Chondrocyte (in vitro differentiated cells): ENCODE measurements at regions not wholly inside any gene's neighbourhood (a gene's known extent, or its start where the extent isn't known, plus 50 kb on each side); places are given as distances from the start of the nearest gene placed in this dataset.

ENCODE experiments used
- DNase-seq: peaks from one replicate; pipeline ENCODE4 v3.0.0; 2021; ENCODE audit warnings: mixed read lengths, low spot score
- H3K27ac Mint-ChIP-seq: one replicate; pipeline ENCODE4 v1.8.0; 2021; ENCODE audit warnings: mild to moderate bottlenecking, moderate library complexity, mixed read lengths; ENCODE audit not compliant: unreplicated experiment
- H3K27me3 Mint-ChIP-seq: 2 replicates; pipeline ENCODE4 v1.8.0; 2021; ENCODE audit warnings: low read depth, mixed read lengths
- H3K36me3 Mint-ChIP-seq: 2 replicates; pipeline ENCODE4 v1.8.0; 2021; ENCODE audit warnings: low read depth, mixed read lengths
- H3K4me1 Mint-ChIP-seq: 2 replicates; pipeline ENCODE4 v1.8.0; 2021; ENCODE audit warnings: low read depth, mild to moderate bottlenecking, mixed read lengths
- H3K4me3 Mint-ChIP-seq: one replicate; pipeline ENCODE4 v1.8.0; 2021; ENCODE audit warnings: mild to moderate bottlenecking, moderate library complexity, mixed read lengths; ENCODE audit not compliant: unreplicated experiment
- H3K9me3 Mint-ChIP-seq: 2 replicates; pipeline ENCODE4 v1.8.0; 2021; ENCODE audit warnings: low read depth, mixed read lengths
- CTCF ChIP-seq: fragments of 200-600 bp; sonication (generic); IDR thresholded peaks from 2 replicates; pipeline ENCODE4 v1.5.0; 2021; ENCODE audit warnings: antibody characterized with exemption, mild to moderate bottlenecking, moderate library complexity

DNA sequence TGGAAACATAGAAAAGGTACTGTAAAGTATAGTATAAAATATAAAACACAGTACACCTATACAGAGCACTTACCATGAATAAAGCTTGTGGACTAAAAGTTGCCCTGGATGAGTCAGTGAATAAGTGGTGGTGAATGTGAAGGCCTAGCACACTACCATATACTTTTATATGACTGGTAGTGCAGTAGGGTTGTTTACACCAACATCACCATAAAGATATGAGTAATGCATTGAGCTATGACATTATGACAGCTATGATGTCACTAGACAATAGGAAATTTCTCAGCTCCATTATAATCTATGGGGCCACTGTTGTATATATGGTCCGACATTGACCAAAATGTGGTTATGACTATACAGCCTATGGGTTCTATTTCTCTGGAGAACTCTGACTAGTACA lies 291.8 kb upstream of the ACTBL2 start:
- Mint-ChIP-seq H3K27me3 (no peaks in the 10 kb centered on the region), H3K36me3 (no peaks in the 10 kb centered on the region), H3K9me3 (no peaks in the 10 kb centered on the region), H3K4me3 (no peak overlapping the region), H3K27ac (no peak overlapping the region), H3K4me1 (peaks cover 11% of the 10 kb centered on the region)
- no peak for DNase-seq
- no peak for TF ChIP-seq CTCF

- DNase-seq = no peak
- no peaks in the 10 kb centered on the region for H3K9me3 Mint-ChIP-seq
- H3K27ac Mint-ChIP-seq = no peak overlapping the region
- peaks cover 3% of the 10 kb centered on the region for H3K4me1 Mint-ChIP-seq
- no peaks in the 10 kb centered on the region for H3K27me3 Mint-ChIP-seq
- no peak overlapping the region for H3K4me3 Mint-ChIP-seq
- no peak for TF ChIP-seq CTCF
- H3K36me3 Mint-ChIP-seq = no peaks in the 10 kb centered on the region
Measured at GRCh38 chr5:57772512-57772911, 289.9 kb upstream of the ACTBL2 start.

- no peak for TF ChIP-seq CTCF
- no peak for DNase-seq
- H3K9me3 Mint-ChIP-seq = no peaks in the 10 kb centered on the region
- no peaks in the 10 kb centered on the region for H3K27me3 Mint-ChIP-seq
- no peak overlapping the region for H3K4me3 Mint-ChIP-seq
- H3K36me3 Mint-ChIP-seq = no peaks in the 10 kb centered on the region
- no peak overlapping the region for H3K27ac Mint-ChIP-seq
- H3K4me1 Mint-ChIP-seq = peaks cover 3% of the 10 kb centered on the region
Measured at GRCh38 chr5:57770039-57770438, 287.4 kb upstream of the ACTBL2 start.

DNA sequence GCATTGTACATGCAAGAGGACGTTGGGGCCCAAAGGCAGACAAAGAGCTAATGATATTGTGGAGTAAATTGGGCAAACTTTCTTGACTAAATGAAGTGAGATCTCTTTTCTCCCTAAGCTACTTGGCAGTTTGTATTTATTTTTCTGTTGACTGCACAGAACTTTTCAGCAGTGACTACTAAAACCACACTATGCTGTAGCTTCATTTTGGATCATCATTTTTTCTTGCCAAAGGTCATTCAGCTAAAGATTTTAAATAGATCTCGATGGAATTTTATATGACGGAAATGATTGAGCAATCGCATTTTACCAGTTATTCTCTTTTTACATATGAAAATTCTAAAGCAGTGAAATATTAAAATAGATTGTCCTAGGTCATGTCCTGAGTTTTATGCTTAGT lies 286.1 kb upstream of the ACTBL2 start:
- no peak for TF ChIP-seq CTCF
- H3K27ac Mint-ChIP-seq = no peak overlapping the region
- no peak overlapping the region for H3K4me3 Mint-ChIP-seq
- peaks cover 3% of the 10 kb centered on the region for H3K4me1 Mint-ChIP-seq
- DNase-seq = no peak
- H3K9me3 Mint-ChIP-seq = no peaks in the 10 kb centered on the region
- no peaks in the 10 kb centered on the region for H3K36me3 Mint-ChIP-seq
- H3K27me3 Mint-ChIP-seq = no peaks in the 10 kb centered on the region

DNA sequence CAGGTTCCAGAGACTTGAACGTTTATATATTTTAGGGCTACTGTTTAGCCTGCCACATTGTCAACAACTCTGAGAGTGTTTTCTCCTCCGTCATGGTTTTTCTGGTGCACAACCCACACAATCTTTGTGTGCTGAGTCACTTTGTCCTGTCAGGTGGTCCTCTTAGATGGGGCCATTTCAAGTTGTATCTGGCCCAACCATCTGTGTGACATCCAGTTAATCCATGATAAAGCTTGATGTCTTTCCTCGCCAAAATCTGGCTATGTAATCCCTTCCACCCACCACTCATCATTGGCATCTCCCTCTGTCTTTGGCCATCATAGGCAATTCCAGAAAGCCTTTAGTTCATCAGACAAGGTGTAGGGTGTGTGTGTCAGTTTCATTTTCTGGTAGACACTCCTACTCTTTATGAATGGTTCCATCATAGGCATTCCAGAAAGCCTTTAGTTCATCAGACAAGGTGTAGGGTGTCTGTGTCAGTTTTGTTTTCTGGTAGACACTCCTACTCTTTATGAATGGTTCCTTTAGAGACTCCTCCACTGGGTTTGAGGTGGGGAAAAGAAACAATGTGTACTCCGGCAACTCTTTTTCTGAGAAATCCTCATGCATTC lies 282.0 kb upstream of the ACTBL2 start:
- Mint-ChIP-seq H3K36me3 (no peaks in the 10 kb centered on the region), H3K4me3 (no peak overlapping the region), H3K27ac (no peak overlapping the region), H3K9me3 (no peaks in the 10 kb centered on the region), H3K27me3 (no peaks in the 10 kb centered on the region), H3K4me1 (peaks cover 3% of the 10 kb centered on the region)
- TF ChIP-seq CTCF = no peak
- DNase-seq = no peak
